NCI-H748 (cell line): ENCODE measurements at regions not wholly inside any gene's neighbourhood (a gene's known extent, or its start where the extent isn't known, plus 50 kb on each side); places are given as distances from the start of the nearest gene placed in this dataset.
A peak's percentile ranks its signal among the peaks of the same experiment; 100 is the strongest.
"Not testable (repeated sequence)": the region's sequence is repeated elsewhere in the genome, so short reads cannot be mapped to it uniquely, and the experiment has no call there.

ENCODE experiments used
- DNase-seq: peaks from one replicate; lab custom pipeline; 2025; ENCODE audit not compliant: unreplicated experiment; lab: John Stamatoyannopoulos, UW

DNA sequence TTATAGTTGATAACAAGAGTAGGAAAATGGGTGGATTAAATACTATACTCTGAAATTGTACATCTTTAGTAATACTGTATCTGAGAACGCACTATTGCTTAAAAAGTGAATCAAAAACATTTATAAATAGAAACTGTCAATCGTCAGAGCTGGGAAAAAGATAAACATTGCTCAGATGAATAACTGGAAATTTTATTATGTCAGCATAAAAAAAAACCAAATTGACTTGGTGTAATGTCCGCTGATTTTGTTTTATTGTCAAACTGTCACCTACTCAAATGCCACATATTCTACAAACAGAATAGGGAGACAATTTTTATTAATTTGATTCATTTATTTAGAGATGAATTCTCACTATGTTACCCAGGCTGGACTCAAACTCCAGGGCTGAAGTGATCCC is 109.3 kb upstream of the TMTC1 start:
- DNase-seq, result no peak

DNA sequence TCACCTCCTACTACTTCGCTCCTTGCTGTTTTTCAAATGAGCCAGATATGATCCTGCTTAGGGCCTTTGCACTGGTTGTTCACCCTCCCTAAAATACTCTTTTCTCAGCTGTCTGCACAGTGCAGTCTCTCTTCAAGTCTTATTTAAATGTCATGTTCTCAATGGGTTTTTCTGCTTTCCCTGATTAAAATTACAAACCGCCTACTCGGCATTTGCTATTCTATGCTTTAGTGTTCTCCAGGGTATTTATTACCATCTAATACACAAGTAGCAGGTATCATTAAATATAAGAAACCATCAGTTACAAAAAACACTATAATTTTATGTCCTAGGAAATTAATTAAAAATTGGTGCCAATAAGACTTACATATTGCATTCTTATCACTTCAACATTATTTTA is 108.0 kb upstream of the TMTC1 start:
- DNase-seq, result no peak

DNA sequence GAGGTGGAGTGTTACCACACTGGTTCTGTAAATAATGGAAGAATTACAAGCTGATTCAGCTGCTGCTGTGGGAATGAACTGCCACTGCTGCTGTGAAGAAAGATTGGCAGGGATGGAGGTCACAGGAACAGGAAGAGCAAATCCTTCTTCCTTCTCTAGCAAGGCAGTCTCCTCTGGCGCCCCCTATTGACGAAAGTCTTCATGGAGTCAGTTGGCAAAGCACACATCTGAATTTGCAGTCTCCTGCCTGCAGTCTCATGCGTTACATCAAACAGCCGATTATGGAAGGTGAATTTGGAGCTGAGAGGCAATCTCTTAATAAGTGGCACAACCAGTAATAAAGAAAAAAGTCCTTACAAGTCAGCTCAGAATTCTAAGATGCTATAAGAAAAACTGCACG is 106.0 kb upstream of the TMTC1 start:
- DNase-seq, result peak; percentile 59

DNA sequence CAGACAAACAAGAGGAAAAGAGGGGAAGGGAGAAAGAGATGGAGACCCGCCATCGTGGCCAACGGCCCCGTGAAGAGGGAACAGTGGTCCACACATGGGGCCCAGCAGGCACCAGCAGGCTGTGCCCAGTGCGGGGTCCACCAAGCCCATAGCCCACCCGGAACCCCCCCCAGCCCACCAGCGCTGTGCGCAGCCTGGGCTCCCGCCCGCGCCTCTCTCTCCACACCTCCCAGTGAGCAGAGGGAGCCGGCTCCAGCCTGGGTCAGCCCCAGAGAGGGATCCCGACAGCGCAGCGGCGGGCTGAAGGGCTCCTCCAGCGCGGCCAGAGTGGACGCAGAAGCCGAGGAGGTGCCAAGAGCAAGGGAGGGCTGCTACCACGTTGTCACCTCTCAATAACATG is 105.0 kb upstream of the TMTC1 start:
- DNase-seq, result no peak

DNA sequence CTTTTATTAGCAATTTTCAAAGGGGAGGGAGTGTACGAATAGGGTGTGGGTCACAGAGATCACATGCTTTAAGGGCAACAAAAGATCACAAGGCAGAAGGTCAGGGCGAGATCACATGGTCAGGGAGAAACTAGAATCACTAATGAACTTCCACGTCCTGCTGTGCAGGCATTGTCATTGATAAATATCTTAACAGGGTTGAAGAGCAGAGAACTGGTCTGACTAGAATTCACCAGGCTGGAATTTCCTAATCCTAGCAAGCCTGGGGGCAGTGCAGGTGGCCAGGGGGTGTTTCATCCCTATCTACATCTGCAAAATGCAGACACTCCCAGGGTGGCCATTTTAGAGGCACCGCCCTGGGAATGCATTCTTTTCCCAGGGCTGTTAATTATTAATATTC is 101.2 kb upstream of the TMTC1 start:
- DNase-seq, result not testable (repeated sequence)

DNA sequence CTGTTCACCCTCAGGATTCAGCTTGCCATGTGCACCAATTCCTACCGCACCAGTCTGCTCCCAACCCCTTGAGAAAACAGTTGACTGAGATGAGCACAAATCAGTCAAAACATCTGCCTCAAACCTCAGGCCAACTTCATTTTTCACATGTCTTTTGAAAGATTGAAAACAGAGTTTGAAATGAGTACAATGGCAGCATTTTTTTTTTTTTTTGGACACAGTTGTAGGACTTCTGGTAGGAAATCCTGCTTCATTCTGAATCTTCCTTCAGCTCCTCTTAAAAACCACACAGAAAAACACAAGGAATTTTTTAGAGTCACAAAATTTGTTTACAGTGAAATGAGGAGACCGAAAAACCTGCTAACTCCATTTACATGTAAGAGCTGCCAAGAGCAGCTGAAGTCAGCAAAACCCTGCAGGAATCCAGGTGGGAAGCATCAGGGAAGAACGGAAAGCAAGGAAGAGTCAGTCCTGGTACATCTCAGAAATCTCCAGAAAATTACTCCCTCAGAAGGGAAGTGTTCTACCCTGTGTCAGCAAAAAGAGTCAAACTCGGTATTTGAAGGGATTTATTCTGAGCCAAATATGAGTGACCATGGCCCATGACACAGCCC is 100.3 kb upstream of the TMTC1 start:
- DNase-seq, result no peak

DNA sequence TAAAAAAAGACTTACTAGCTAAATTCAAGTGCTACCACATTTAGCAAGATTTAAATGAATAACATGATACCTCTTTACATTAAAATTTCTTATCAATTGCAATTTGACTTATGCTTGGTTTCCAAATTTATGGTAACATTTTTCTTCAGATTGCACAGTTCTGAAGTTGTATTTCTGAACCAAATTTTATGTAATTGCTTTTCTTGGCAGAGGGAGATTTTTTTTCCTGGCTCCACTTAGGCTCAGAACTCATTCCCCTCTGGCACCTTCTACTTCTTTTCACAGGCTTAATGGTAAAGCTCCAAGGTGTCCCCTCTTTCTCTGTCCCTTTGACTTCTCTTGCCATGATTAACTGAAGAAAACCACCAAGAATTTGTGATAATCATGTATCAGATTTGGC is 99.8 kb upstream of the TMTC1 start:
- DNase-seq, result no peak

DNA sequence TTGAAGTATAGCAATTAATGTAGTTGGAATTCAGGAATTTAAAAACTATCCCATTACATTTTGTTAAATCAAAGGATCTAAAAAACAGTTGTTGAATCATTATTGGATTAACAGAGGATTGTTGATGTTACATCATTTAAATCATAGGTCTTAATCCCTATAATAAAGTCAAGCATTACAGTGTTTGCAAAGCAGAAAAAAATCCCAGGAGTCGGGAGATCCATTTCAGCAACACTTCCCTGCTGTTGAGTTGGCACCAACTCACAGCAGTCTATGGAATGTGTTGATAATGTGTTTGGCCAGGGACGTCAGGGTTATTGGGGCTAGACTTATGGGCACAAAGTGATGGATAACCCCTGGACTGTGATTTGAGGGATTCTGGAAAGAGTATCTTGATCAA is 99.1 kb upstream of the TMTC1 start:
- DNase-seq, result peak; percentile 0

DNA sequence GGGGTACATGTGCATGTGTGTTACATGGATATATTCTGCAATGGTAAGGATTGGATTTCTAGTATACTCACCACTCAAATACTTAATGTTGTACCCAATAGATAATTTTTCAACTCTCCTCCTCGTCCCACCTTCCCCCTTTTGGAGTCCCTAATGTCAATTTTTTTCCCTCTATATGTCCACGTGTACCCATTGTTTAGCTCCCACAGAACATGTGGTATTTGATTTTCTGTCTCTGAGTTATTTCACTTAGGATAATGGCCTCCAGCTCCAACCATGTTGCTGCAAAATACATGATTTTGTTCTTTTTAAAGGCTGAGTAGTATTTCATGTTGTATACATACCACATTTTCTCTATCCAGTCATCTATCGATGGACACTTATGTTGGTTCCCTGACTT is 97.2 kb upstream of the TMTC1 start:
- DNase-seq, result no peak

DNA sequence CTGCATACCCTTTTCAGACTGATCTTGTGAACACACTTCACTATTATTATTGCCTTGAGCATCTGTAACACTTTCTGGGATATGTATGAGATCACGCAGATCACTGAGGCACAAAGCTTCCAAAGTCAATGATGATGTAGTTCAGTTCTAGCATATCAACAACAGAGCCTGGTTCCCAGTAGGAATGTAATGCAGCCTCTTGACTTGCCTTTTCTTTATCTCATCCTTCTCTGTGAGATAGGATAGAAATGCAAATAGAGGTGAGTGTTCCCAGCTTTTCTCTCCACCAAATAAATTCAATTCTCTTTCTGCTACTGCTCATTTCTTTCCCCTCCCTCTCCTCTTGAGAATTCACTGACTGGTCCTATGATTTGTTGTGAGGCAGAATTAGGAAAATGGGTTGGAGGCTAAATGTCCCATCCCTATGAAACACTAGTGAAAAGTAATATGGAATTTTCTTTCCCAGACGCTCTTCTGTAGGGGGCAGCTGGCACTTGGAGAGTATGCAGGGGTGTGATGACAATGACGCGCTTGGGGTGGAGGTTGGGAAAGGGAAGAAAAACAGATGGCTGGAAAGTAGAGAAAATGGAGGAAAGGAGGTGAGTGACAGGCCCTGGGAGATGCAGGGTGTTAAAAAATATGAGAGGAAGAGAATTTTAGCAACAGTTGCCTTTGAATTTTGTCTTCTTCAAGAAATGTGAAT is 96.0 kb upstream of the TMTC1 start:
- no peak for DNase-seq

DNA sequence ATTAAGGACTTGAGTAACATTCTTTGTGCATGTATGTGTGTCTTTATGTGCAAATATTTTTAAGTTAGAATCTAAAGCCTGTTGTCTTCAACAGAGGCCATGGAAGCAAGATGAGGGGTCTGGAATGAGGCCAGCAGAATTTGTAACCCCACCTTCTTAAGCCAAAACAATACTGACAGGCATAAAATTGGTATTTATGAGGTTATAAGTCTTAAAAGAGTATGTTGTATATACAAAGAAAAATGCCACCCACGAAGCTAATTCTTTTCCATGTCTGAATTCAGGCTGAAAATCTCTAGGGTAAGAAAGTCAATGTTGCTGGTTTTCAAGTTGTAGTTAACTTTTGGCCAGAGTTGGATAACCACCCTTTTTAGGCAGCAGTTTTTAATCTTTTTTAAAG is 86.2 kb upstream of the TMTC1 start:
- DNase-seq, result no peak

DNA sequence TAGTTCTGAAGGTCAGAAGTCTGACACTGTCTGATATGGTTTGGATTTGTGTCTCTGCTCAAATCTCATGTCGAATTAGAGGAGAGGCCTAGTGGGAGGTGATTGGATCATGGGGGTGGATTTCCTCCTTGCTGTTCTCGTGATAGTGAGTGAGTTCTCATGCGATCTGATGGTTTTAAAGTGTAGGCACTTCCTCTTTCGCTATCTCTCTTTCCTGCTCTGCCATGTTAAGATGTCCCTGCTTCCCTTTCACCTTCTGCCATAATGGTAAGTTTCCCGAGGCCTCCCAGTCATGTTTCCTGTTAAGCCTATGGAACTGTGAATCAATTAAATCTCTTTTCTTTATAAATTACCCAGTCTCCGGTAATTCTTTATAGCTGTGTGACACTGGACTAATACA is 84.1 kb upstream of the TMTC1 start:
- no peak for DNase-seq

DNA sequence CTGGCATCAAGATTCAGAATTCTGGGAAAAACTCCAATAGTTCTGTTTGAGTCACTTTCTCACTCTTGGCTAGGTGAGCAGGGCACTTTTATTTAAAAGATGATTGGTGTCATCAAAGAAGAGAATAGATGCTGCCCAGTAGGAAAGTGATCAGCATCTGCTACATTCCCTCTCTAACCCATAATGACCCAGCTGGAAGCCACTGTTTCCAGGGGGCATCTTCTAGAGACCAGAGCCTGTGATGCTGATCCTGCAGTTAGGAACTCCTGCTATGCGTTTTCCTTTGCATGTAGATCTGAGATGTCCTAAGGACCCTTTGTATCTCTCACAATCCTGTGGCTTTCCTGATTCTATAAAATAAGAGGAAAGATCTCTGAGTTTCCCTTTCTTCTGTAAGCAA is 79.9 kb upstream of the TMTC1 start:
- DNase-seq, result no peak

DNA sequence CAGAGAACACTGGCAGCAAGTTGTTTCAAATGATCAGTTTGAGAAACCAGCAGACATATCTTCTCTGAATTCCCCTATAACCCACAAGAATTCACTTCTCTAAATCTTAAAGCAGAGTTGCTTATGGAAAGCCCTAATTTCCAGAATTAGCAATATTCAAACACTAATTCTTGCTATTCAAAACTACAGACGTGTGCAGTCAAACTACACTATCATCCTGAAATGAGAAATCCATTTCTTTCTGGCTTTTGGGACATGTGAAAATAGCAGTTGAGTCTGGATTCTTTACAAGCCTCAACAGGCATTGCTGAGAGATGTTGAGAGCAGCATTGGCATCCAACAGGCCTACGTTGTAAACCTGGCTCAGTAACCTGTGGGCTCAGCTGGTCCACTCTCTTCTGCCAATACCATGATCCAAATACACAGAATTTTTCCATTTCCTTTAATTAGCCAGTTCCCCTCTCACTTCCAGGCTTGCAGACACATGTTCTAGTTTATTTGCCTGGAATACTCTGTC is 74.6 kb upstream of the TMTC1 start:
- DNase-seq, result no peak

DNA sequence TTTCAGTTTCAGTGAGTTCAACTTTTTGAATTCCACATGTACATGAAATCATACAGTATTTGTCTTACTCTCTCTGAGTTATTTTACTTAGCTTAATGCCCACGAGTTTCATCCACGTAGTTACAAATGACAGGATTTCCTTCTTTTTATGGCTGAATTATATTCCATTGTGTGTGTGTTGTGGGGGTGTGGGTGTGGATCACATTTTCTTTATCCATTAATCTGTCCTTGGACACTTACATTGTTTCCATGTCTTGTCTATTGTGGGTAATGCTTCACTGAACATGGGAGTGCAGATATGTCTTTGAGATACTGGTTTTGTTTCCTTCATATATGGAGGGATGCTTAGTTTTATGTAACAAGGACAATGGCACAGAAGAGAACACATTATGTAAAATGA is 63.5 kb upstream of the TMTC1 start:
- DNase-seq, result no peak

DNA sequence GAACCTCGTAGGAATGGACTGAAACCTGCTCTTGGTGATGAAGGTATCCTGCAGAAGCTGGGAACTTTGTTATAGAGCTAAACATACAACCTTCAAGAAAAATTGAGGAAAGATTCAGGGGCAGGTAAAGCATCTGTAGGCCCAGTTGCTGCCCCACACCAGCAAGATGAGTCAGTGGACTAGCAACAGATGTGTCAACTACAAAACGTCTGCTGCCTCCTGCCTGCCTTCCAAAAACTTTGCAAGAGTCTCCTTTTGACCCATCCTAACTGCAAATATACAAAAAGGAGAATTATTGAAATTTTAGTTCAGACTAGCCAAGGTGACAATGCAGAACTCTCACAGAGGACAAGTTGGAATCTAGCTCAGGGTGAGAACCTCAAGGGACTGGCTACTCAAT is 60.9 kb upstream of the TMTC1 start:
- DNase-seq, result no peak

DNA sequence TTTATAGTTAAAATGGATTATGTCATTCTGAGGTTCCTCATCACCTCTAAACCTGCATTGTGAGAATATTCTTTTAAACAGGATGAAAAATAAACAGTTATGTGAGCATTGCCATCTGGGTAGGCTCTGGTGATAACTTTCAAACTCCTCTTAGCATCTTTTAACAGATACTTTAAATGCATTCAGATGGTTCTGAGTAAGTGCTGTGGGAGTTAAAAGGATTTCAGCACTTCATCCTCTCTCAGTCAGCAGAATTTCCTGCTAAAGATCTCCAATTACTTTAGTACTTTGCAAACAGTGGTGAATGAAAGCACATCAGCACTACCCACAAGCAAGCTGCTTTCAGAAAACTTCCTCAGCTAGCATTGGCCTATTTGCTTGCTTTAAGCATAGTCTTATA is 59.3 kb upstream of the TMTC1 start:
- DNase-seq, result no peak

DNA sequence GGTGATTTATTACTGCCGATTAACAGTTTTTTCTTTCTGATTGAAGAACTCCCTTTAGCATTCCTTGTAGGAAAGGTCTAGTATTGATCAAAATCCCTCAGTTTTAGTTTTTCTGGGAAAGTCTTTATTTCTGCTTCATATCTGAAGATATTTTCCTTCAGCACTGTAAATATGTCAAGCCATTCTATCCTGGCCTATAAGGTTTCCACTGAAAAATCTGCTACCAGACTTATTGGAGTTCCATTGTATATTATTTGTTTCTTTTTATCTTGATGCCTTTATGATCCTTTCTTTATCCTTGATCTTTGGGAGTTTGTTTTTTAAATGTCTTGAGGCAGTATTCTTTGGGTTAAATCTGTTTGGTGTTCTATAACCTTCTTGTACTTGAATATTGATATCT is 55.0 kb upstream of the TMTC1 start:
- DNase-seq, result no peak
